HG03066 (cell line): ENCODE measurements at regions not wholly inside any gene's neighbourhood (a gene's known extent, or its start where the extent isn't known, plus 50 kb on each side); places are given as distances from the start of the nearest gene placed in this dataset.

Source experiments
- ATAC-seq: cut with Tn5 transposase; IDR thresholded peaks from one replicate; pipeline ENCODE4 v1.9.1; 2021; ENCODE audit warnings: low read depth; ENCODE audit not compliant: unreplicated experiment

- ATAC-seq = no peak
Measured at GRCh38 chr2:107591561-107592279, 235.0 kb upstream of the RGPD4 start.

GRCh38 chr2:107592280-107592624 lies 234.4 kb upstream of the RGPD4 start:
- no peak for ATAC-seq

GRCh38 chr2:107595285-107595684 lies 231.4 kb upstream of the RGPD4 start:
- ATAC-seq = no peak

GRCh38 chr2:107595749-107596148 lies 230.9 kb upstream of the RGPD4 start:
- ATAC-seq = no peak

GRCh38 chr2:107597507-107597906 lies 229.2 kb upstream of the RGPD4 start:
- ATAC-seq = no peak

- ATAC-seq = no peak
Measured at GRCh38 chr2:107602801-107603200, 223.9 kb upstream of the RGPD4 start.

GRCh38 chr2:107607054-107607453 lies 219.6 kb upstream of the RGPD4 start:
- ATAC-seq = no peak

GRCh38 chr2:107607473-107607872 lies 219.2 kb upstream of the RGPD4 start:
- ATAC-seq = no peak

GRCh38 chr2:107615039-107615438 lies 211.7 kb upstream of the RGPD4 start:
- ATAC-seq = no peak

- no peak for ATAC-seq
Measured at GRCh38 chr2:107618769-107619168, 207.9 kb upstream of the RGPD4 start.

- no peak for ATAC-seq
Measured at GRCh38 chr2:107621186-107622165, 205.2 kb upstream of the RGPD4 start.

GRCh38 chr2:107622741-107623310 lies 203.9 kb upstream of the RGPD4 start:
- ATAC-seq = no peak

- no peak for ATAC-seq
Measured at GRCh38 chr2:107625982-107626381, 200.7 kb upstream of the RGPD4 start.

- no peak for ATAC-seq
Measured at GRCh38 chr2:107627164-107627563, 199.5 kb upstream of the RGPD4 start.

- no peak for ATAC-seq
Measured at GRCh38 chr2:107627926-107628325, 198.8 kb upstream of the RGPD4 start.

- ATAC-seq = no peak
Measured at GRCh38 chr2:107633580-107634147, 193.0 kb upstream of the RGPD4 start.

- no peak for ATAC-seq
Measured at GRCh38 chr2:107634172-107634571, 192.5 kb upstream of the RGPD4 start.

- ATAC-seq = no peak
Measured at GRCh38 chr2:107635883-107636282, 190.8 kb upstream of the RGPD4 start.

- ATAC-seq = no peak
Measured at GRCh38 chr2:107645586-107645985, 181.1 kb upstream of the RGPD4 start.

GRCh38 chr2:107648781-107649404 lies 177.8 kb upstream of the RGPD4 start:
- no peak for ATAC-seq

GRCh38 chr2:107657049-107657448 lies 169.6 kb upstream of the RGPD4 start:
- ATAC-seq = no peak
